Hepatocyte (in vitro differentiated cells): ENCODE measurements at regions not wholly inside any gene's neighbourhood (a gene's known extent, or its start where the extent isn't known, plus 50 kb on each side); places are given as distances from the start of the nearest gene placed in this dataset.

Experiments used
- EZH2 ChIP-seq: fragments of 200-600 bp; sonication (generic); IDR thresholded peaks from 2 replicates; pipeline ENCODE4 v1.6.1; 2016; ENCODE audit warnings: antibody characterized with exemption, mild to moderate bottlenecking, borderline replicate concordance
- EZH2phosphoT487 ChIP-seq: fragments of 200-600 bp; sonication (generic); IDR thresholded peaks from one replicate; pipeline ENCODE4 v1.6.1; 2018; ENCODE audit warnings: antibody characterized with exemption, mild to moderate bottlenecking, low read depth, moderate library complexity; ENCODE audit not compliant: unreplicated experiment, severe bottlenecking
- TF ChIP-seq, protein P1 (sequence below): fragments of 200-600 bp; sonication (generic); IDR thresholded peaks from 2 replicates; pipeline ENCODE4 v1.5.1; 2016; ENCODE audit warnings: antibody characterized with exemption, mild to moderate bottlenecking; ENCODE audit not compliant: poor library complexity

DNA sequence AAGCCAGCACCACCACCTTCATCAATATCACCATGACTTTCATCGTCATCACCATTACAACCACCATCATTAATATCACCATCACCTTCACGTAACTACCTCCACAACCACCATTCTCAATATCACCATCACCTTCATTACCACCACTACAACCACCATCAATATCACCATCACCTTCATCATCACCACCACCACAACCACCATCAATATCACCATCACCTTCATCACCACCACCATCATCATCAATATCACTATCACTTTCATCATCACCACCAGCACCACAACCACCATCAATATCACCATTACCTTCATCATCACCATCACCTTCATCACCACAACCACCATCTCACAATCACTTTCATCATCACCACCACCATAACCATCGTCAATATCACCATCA lies 225.3 kb upstream of the SULF2 start:
- TF ChIP-seq, protein P1, sequence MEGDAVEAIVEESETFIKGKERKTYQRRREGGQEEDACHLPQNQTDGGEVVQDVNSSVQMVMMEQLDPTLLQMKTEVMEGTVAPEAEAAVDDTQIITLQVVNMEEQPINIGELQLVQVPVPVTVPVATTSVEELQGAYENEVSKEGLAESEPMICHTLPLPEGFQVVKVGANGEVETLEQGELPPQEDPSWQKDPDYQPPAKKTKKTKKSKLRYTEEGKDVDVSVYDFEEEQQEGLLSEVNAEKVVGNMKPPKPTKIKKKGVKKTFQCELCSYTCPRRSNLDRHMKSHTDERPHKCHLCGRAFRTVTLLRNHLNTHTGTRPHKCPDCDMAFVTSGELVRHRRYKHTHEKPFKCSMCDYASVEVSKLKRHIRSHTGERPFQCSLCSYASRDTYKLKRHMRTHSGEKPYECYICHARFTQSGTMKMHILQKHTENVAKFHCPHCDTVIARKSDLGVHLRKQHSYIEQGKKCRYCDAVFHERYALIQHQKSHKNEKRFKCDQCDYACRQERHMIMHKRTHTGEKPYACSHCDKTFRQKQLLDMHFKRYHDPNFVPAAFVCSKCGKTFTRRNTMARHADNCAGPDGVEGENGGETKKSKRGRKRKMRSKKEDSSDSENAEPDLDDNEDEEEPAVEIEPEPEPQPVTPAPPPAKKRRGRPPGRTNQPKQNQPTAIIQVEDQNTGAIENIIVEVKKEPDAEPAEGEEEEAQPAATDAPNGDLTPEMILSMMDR, result no peak
- no peak for TF ChIP-seq EZH2phosphoT487
- no peak for TF ChIP-seq EZH2
